ENCODE measurements at regions not wholly inside any gene's neighbourhood (a gene's known extent, or its start where the extent isn't known, plus 50 kb on each side); places are given as distances from the start of the nearest gene placed in this dataset.

DNA sequence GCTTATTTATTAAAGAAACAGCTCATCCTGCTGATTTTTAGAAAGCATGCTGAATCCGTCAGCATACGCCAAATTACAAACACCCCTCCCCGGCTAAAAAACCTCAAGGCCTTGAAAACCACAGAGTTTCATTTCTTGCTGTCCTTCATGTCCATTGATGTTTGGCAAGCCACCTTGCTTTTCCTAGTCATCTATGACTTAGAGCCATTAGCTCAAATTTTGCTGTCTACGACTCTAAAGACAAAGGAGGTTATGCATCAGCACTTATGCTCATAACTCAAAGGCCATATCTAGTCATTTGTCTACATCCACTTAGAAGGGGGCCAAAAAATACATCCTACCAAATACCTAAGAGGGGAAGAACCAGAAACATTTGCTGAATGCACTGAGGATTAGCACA is 925.1 kb downstream of the PCDH7 start:
- DNase-seq (ENCODE audit: low read depth) = no peak

DNA sequence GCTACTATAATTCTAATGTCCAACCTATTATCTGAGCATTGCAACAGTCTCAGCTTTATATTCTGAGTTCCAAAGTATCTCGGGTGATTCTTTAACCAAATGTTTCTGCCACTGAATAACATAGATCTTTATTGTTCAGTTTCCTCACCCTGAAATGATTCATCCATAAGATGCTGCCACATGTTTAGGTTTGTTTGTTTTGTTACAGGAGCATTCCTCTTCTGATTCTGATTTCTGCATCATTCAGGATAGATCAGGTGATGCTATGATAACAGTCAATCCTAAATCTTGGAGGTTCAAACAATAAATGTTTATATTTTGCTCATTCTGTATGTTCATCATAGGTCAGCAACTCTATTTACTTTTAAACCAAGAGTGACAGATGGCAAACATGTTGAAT is 927.6 kb downstream of the PCDH7 start:
- DNase-seq (ENCODE audit: low read depth) = peak; percentile 31

- no peak for DNase-seq (ENCODE audit: low read depth)
Measured at GRCh38 chr4:31649878-31650277, 929.7 kb downstream of the PCDH7 start.

- DNase-seq (ENCODE audit: low read depth) = no peak
Measured at GRCh38 chr4:31651541-31651940, 931.4 kb downstream of the PCDH7 start.

DNA sequence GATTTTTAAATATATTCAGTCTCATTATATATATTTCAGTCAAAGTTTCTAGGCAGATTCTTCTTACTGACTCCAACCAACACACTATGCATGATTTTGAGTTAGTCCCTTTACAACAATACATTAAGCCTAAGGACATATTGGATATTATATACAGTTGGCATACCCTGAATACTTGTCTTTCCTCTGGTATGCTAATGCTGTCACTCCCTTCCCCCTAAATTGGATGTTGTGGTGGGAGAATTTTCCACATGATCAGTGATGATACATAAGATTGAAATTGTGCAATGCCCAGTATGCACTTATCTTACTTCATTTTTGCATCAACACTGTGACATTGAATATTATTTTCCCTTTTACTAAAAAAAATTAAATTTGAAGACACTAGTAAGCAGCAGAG is 935.2 kb downstream of the PCDH7 start:
- DNase-seq (ENCODE audit: low read depth) = peak; percentile 41

- peak; percentile 68 for DNase-seq (ENCODE audit: low read depth)
Measured at GRCh38 chr4:31657859-31658570, 937.8 kb downstream of the PCDH7 start.

GRCh38 chr4:31660916-31661315 is 940.7 kb downstream of the PCDH7 start:
- no peak for DNase-seq (ENCODE audit: low read depth)

- DNase-seq (ENCODE audit: low read depth) = no peak
Measured at GRCh38 chr4:31662951-31663350, 942.8 kb downstream of the PCDH7 start.

DNA sequence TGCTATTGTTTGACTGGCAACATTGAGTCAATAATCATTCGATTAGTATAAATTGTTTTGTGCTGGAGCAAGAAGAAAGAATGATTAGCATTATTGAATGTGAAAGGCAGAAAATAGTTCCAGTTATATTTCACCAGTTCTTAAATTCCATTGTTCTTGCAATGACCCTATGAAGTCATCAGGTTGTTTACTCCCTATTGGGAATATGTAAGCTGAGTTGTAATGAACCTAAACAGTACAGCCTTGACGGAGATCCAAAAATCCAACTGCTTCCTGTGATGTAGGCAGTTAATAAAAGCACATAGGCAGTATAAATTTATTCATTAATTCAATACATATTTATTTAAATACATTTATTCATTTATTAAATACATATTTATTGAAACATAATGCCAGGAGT is 947.5 kb downstream of the PCDH7 start:
- DNase-seq (ENCODE audit: low read depth) = no peak

DNA sequence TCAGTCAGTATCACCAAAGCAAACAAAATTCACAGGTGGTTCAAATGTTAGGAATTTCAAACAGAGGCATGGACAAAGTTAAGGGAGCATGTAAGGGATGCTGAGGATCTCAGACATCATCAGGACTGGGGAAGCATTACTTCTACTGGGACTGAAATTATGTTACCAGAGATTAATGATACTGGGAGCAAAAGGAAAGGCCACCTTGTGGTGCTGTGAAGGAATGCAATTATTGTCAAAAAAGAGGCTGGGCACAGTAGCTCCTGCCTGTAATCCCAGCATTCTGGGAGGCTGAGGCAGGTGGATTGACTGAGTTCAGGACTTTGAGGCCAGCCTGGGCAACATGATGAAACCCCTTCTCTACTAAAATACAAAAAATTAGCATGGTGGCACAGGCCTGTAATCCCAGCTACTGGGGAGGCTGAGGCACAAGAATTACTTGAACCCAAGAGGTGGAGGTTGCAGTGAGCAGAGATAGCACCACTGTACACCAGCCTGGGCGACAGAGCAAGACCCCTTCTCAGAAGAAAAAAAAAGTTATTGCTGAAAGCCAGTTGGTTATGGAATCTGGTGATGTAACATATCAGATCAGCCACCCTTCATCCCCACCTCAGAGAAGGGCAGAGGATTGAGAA is 954.3 kb downstream of the PCDH7 start:
- DNase-seq (ENCODE audit: low read depth) = peak; percentile 28

DNA sequence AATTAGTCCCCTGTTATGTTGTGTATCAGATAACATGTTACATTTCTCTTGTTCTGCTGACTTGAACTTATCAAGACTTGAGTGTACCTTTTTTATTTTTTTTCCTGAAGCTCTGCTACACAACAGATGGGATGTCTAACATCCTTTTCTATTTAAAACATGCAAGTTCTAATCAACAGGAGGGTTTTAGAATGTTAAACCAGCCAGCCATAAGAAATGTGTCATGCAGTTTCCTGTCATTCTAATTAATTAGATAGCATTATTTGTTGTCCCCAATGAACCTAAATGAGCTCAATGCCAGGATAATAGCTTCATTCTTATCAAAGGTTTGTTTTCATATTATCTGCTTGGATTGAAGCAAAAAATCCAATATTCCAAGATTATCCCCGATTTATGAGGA is 958.2 kb downstream of the PCDH7 start:
- no peak for DNase-seq (ENCODE audit: low read depth)

DNA sequence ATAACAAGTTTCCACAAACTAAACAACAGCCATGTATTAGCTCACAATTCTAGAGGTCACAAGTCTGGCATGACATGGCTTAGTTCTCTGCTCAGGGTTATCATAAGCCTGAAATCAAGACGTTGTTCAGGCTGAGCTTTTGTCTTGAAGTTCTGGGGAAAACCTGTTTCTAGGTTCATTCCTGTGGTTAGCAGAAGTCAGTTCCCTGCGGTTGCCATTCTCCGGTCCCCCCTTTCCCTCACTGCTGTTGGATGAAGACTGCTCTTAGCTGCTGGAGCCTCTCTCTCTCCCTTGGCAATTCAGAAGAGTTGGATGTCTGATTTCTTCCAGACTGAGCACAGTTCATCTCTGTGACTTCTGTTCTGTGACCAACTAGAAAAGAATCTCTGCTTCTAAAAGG is 962.6 kb downstream of the PCDH7 start:
- DNase-seq (ENCODE audit: low read depth) = no peak

GRCh38 chr4:31687717-31688342 is 967.7 kb downstream of the PCDH7 start:
- no peak for DNase-seq (ENCODE audit: low read depth)

GRCh38 chr4:31692399-31692940 is 972.3 kb downstream of the PCDH7 start:
- DNase-seq (ENCODE audit: low read depth) = peak; percentile 14

DNA sequence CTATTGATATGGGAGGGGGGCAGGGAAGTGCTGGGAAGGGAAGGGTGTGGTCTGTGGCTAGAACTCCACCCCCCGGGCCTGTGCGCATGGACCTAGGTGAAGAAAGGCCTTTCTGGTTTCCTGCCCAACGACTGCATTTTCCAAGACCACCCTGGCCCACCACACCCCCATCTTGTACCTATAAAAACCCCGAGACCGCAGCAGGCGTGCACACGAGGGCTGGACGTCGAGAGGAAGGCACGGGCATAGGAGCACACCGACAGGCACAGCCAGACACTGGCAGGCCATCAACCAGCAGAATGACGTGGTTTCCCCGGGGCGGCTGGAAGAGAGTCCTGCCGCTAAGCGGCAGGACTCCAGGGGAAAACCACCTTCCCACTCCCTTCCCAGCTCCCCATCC is 981.1 kb downstream of the PCDH7 start:
- DNase-seq (ENCODE audit: low read depth) = no peak

DNA sequence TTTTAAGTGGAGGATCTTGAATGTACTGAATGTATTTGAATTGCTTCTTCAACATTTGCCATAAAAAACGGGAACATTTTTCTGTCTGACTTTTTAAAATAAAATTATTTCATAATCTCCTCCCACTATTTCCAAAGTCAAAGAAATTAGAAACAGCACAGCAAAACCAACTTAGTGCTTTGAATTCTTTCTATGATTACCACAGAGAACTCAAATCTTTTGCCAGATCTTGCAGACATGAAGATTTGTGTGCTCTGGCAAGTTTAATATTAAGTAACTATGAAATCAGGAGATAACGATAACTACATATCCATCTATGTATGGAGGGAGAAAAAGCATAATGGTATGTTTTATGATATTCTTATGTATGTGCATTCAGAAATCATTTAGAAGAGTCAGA is 982.2 kb downstream of the PCDH7 start:
- DNase-seq (ENCODE audit: low read depth) = no peak

DNA sequence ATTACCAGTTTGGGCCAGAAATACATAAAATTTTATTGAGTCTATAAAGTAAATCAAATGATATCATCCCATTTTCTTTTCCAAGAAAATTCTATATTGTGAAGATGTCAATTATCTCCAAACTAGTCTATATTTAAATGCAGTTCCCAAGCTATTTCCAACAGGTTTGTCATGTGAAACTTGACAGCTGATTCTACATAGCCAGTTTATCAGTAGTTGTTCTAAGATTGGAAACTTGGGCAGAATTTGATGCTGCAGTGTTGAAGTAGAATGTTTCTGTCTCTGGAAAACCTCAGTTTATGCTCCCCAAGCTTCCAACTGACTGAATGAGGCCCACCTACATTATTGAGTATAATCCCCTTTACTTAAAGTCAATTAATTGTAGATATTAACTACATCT is 994.1 kb downstream of the PCDH7 start:
- DNase-seq (ENCODE audit: low read depth) = no peak

DNA sequence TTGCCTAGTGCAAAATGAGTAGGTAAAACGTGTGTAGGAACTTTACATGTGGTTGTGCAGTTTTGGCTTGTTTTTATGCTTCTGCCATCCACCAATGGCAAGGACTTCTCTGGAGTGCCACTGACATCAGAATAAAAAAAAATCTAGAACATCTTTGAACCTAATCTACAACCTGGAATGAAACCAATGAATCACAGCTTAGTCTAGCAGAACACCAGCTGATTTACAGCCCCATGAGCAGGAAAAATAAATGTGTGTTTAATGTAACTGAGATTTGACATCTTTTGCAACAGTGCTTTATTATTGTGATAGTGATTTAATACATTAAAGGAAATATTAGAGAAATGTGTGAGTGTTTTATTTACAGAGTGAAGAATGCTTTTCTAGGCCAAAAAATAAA is 995.1 kb downstream of the PCDH7 start:
- no peak for DNase-seq (ENCODE audit: low read depth)

DNA sequence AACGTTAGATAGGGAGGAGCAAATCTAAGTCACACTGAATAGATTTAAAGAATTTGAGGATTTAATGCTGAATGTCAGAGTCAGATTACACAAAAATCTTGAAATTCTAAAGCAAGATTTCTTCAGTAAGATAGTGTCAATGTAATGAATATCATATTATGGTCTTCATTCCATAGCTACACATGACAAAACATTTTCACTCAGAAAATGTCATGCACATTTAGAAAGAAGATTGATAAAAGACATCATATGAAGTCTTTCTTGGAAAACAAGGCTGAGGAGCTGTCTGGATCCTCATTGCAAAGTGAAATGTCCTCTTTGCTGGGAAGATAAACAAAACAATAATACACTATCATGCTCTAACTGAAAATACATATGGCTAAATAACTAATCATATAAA is 1006.9 kb downstream of the PCDH7 start:
- DNase-seq (ENCODE audit: low read depth) = no peak

DNA sequence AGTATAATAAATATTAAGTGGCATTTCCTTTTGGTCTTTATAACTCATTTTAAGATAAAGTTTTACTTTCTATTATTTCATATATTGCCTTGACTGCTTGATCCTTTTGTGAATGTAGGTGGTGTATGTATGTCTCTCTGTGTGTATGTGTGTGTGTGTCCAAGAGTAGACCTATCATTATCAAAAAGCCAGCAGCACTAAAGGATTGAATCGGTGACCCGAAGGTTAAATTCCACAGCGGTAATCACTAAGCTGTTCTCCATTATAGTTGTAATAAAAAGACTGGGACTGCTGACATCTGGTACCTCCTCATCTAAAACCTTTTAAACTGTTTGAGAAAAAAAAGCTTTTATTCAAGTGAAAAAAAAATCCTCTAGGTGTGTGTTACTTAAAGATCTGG is 1014.8 kb downstream of the PCDH7 start:
- no peak for DNase-seq (ENCODE audit: low read depth)

GRCh38 chr4:31737419-31737818 is 1017.2 kb downstream of the PCDH7 start:
- DNase-seq (ENCODE audit: low read depth) = no peak

DNA sequence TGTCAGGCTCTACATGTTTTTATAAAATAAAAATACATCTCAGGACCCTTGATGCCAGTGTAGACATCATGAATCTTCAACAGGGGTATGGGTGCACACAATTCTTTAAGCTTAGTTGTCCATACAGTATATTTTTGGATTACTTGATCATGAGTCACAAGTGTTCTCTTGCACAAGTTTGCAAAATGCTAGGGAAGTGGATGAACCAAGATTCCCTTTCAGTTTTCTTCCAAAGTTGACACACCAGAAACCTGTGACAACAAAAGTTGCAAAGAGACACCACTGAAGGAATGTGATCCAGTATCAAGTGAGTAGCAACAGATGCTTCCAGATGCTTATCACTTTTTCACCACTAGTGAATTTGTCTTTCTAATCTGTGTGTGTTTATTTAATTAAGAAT is 1021.2 kb downstream of the PCDH7 start:
- DNase-seq (ENCODE audit: low read depth) = peak; percentile 29

DNA sequence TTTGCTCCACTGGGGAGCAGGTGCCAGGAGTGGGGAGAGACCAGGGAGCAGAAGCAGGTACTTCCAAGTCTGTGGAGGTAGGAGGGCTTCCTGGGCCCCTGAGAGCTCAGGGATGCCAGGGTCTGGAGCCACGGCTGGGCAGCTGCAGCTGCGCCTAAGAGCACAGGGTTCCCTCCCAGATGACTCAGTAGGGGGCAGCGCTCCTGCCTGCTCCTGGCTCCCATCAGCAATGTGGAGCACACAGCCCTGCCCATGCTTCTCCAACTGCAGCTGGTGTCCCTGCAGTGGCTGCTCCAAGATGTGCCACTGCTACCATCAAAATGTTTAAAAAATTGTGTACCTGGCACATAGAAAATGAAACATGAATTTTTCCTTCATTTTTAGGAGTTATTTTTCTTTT is 1028.2 kb downstream of the PCDH7 start:
- DNase-seq (ENCODE audit: low read depth) = no peak
